ENCODE measurements at regions not wholly inside any gene's neighbourhood (a gene's known extent, or its start where the extent isn't known, plus 50 kb on each side); places are given as distances from the start of the nearest gene placed in this dataset.

DNA sequence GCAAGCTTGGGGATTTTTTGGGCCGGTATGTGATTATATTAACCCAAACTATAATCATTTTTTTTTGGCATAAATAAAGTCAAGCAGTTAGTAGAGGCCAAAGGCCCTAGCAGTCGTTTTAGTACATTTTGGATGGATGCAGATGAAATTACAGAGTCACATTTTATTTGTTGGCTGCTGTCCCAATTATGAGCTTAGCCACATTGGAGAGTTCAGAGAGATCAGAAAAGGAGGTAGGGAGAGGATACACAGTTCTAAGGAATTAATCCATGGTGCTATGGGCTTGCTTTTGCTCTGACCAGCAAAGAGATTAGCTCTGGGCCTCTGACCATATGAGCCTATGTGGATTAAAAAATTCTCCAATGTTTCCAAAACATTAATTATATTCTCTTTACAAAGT is 395.1 kb downstream of the RAPGEF2 start:
- CTCF ChIA-PET: no interaction called here

GRCh38 chr4:159498446-159499115 is 395.7 kb downstream of the RAPGEF2 start:
- CTCF ChIA-PET: no interaction called here
- POLR2A ChIA-PET: no interaction called here

More for the DNA sequence above, 395.1 kb downstream of the RAPGEF2 start:
- POLR2A ChIA-PET: no interaction called here

- CTCF ChIA-PET: no interaction called here
- POLR2A ChIA-PET: no interaction called here
These were observed 398.0 kb downstream of the RAPGEF2 start for GRCh38 chr4:159500861-159501260.

DNA sequence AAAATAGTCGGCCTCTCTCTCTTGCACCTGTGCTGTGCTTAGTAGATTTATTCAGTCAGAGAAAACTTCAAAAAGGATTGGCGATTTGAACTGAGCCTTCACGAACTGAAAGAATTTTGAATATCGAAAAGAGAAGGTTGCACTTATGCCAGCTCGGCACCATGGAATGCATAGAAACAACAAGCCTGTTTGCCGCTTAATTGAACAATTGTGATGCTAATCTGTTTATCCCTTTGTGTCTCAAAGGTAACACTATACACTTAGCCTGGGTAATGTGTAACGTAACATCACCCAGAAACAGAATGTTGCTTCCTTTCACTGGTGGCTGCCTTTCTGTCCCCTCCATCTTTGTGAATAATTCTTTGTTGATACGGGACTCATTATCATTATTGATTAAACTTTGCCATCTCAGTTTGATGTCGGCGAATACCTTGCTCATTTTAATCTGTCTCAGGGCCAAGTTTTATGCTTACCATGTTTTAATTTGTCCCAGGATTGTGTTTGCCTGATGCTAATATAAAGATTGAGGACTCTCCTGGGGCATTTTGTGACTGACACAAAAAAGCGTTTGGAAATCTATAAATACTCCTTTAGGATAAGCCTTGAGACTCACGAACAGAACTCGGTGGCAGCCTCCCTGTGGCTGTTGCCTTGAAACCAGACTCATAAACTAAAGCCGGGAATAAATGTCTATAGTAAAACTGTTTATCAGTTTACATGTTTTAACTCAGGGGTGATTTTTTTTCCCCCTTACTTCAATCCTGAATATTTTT is 400.5 kb downstream of the RAPGEF2 start:
- POLR2A ChIA-PET: no interaction called here
- CTCF ChIA-PET: interaction anchor here (1.0 kb wide), 1 partner anchor 16 kb away, joined by 3 read pairs; no protein-coding TSS in a partner anchor

DNA sequence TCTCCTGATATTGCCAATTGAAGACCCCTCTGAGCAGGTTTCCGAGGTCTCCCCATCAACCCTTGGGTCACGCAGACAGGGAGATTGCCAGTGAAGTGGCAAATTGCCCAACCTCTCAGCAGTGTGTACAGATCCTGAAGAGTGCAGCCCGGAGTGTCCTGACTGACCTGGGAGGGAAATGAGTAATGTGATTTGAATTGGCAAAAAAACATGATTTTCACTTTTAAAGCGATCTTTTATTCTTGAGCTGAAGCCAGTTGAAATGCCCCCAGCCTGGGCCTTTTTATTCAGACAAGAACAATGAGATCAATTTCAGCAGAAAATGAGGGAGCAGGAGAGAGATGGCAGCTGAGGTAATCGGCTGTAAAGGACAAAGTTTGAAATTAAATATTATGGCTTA is 401.8 kb downstream of the RAPGEF2 start:
- CTCF ChIA-PET: no interaction called here
- POLR2A ChIA-PET: no interaction called here

- POLR2A ChIA-PET: no interaction called here
- CTCF ChIA-PET: no interaction called here
These were observed 402.5 kb downstream of the RAPGEF2 start for GRCh38 chr4:159505266-159505975.

DNA sequence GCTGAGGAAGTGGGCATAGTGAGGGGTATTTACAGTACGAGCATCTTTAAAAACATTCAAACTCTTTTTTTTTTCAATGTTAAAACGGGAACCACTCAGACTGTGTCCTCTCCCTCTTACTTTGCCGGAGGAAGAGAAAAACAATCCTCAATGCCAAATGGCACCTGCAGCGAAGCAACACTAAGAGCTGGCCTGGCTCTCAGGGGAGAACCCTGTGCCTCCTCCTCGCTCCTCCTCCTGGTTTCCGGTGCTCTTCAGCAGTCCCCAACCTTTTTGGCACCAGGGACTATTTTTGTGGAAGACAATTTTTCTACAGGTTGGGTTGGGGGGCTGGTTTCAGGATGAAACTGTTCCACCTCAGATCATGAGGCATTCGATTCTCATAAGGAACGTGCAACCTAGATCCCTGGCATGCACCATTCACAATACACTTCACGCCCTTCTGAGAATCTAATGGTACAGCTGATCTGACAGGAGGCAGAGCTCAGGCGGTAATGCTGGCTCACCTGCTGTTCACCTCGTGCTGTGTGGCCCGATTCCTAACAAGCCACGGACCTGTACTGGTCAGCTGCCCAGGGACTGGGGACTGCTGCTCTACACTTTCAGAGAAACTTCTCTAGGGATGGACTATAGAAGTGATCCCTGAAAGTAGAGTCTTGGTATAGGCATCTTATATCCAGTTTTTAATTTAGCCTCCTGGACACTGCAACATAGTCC is 404.1 kb downstream of the RAPGEF2 start:
- ChIA-PET CTCF (no interaction called here), POLR2A (no interaction called here)

GRCh38 chr4:159508917-159509500 is 406.1 kb downstream of the RAPGEF2 start:
- ChIA-PET POLR2A (no interaction called here), CTCF (no interaction called here)

DNA sequence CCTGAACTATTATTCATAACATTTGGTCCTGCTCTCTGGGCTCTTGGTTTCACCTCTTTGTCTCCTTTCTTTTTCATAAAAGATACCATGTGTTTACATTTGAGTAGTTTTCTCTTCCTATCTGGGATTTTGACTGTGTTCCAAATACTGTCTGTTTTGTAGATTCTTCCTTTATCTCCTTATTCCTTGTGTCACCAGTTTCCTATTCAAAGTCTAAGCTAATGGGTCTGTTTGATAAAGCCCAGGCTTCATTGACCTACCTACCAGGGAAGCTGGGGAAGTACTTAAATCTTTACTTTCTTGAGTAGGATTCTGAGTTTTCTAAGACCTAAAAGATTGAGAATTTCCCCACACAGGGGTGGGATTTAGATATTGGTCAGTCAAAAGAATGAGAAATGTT is 409.5 kb downstream of the RAPGEF2 start:
- ChIA-PET CTCF (no interaction called here), POLR2A (no interaction called here)

DNA sequence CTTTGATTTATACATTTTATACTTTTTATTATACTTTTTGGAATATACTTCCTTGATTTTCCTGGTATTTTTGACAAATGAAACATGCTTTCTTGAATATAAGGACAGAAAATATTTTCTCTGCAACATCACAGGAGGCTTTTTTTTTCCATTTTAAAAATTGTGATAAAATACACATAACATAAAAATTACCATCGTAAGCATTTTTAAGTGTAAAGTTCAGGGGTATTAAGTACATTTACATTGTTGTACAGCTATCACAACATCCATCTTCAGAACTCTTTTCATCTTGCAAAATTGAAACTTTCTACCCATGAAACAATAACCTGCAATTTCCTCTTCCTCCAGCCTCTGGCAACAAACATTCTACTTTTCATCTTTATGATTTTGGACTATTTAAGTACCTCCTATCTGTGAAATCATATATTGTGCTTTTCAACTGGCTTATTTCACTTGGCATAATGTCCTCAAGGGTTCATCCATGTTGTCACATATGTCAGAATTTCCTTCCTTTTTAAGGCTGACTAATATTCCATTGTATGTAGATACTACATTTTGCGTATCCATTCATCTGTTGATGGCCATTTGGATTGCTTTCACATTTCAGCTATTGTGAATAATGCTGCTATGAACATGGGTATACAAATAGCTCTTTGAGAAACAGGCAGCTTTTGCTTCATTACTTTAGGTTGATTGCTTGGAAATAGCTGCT is 412.6 kb downstream of the RAPGEF2 start:
- ChIA-PET CTCF (no interaction called here), POLR2A (no interaction called here)

DNA sequence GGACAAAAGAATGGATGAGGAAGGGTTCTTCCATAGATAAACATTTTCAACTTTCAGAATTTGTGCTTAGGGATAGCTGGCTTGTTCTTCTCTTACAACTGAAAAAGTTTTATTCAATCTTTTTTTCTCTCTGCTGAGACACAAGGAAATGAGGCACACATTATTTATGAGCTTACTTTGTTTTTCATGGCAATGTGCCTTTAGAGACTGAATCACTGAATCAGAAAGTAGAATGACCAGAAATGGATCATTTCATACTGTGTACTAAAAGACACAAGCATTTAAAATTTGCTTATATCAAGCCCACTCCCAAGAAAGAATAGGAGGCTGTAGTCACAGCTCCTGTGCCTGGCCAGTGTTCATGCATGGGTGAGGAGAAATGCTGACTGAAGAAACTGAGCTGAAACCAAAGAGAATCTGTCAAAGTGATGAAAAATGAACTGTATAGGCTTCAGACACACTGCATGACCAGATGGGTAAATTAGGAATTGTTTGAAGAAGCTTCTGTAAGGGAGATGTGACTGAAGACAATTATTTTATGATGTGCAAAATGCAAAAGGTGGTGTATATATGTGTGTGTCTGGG is 413.8 kb downstream of the RAPGEF2 start:
- ChIA-PET POLR2A (no interaction called here), CTCF (no interaction called here)

GRCh38 chr4:159520074-159520473 is 417.2 kb downstream of the RAPGEF2 start:
- CTCF ChIA-PET: no interaction called here
- POLR2A ChIA-PET: no interaction called here

DNA sequence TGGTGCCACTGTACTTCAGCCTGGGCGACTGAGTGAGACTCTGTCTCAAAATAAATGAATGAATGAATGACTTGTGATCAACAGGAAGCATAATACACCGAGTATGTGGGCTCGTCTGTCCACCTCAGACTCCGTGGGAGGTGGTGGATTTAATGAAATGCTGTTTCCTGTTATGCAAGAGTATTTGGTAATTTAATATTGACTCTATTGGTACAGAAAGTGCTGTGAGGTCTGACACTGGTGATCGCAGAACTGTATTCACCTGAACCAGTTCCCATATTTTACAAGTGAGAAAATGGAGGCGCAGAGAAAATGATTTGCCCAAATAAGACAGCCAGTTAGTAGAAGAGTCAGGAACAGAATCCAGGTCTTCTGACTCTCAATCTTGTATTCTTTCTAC is 423.3 kb downstream of the RAPGEF2 start:
- POLR2A ChIA-PET: no interaction called here
- CTCF ChIA-PET: no interaction called here

- ChIA-PET POLR2A (no interaction called here), CTCF (no interaction called here)
These were observed 431.8 kb downstream of the RAPGEF2 start for GRCh38 chr4:159534655-159535054.

DNA sequence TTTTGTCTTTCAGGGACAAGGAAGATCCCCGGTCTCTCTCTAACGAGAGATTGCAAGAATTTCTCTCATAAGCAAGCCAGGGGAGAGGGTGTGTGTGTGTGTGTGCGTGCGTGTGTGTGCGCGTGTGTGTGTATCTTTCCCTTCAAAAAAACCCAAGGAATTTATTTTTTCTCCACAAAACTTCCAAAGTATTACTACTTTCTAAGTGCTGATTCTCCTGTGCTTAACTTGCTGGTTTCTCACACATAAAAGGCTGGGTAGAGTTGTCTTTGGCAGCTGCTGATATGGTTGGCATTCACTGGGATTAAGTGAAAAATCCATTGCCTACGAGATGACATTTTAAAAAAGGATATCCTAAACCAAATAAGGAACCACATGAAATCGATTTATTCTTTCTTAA is 435.7 kb downstream of the RAPGEF2 start:
- POLR2A ChIA-PET: no interaction called here
- CTCF ChIA-PET: no interaction called here

GRCh38 chr4:159540038-159540437 is 437.2 kb downstream of the RAPGEF2 start:
- ChIA-PET CTCF (no interaction called here), POLR2A (no interaction called here)

DNA sequence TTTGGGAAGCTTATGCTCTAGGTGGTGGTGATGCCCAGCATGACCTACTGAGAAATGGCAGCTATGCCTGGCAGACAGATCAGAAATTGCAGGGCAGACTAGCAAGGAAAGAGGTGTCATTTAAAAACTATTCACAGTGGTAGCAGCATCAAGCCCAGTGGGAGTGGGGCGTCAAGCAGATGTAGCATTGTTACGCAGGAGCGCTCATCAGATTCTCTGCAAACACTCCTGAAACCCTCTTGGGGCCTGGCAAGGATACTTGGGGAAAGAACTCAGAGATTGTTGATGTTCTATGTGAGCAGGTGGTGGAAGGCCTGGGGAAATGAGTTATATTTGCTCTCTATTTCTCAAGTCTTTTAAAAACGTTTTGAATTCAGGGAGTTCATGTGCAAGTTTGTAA is 437.6 kb downstream of the RAPGEF2 start:
- POLR2A ChIA-PET: no interaction called here
- CTCF ChIA-PET: no interaction called here

GRCh38 chr4:159541143-159541542 is 438.3 kb downstream of the RAPGEF2 start:
- POLR2A ChIA-PET: no interaction called here
- CTCF ChIA-PET: no interaction called here

DNA sequence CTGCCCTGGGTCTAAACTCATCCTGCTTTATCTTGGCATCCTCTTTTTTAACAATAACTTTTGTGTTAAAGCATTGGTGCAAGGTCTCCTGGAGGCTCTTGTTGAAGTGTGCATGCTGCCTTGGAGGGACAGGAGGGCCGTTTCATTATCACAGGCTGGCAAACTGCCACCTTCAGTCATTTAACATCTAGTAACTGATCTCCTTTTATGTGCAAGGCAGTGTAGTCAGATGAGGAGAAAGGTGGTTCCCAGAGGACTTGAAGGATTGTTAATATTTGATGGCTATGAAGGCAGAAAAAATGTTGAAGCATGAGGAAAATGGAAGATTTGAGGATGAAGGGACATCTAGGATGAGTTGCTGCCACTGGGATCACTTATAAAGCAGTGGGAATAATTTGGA is 439.4 kb downstream of the RAPGEF2 start:
- CTCF ChIA-PET: no interaction called here
- POLR2A ChIA-PET: no interaction called here

DNA sequence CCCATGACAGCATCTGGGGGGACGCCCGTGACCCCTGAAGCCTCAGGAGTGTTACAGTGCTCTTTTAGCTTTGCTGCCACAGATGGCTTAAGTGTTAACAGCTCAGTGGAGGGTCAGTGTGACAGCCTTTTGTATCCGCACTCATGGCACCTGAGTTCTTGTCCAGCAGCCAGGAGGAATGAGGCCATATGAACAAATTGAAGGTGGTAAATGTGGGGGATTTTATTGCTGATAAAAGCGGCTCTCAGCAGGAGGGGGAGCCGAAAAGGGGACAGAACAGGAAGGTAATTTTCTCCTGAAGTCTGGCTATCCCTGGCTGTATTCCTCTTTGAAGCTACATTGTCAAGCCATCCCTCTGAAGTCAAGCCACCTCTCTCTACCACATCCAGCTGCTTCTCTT is 441.0 kb downstream of the RAPGEF2 start:
- POLR2A ChIA-PET: no interaction called here
- CTCF ChIA-PET: no interaction called here

All from activated CD8-positive, alpha-beta memory T cell treated with anti-CD3 and anti-CD28 coated beads for 36 hours (primary cell).